ENCODE measurements at regions not wholly inside any gene's neighbourhood (a gene's known extent, or its start where the extent isn't known, plus 50 kb on each side); places are given as distances from the start of the nearest gene placed in this dataset.

DNA sequence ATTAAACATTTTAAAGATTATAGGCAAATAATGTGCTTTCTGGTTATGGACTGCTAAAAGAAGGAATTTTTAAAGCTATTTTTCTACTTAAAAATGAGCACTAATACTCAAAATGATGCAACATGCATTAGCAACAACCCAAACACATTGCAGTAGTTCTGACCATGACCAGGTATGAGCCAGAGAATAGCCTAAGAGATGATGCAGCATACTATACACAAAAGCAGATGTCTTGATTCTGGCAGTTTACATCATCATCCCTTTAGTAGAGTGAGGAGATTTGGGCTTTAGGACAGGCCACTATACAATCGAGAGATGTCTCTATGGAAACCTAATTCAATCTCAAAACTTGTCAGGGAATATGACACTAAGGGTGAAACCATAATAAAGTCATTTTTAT lies 307.1 kb downstream of the PRR16 start:
- TF ChIP-seq, protein P1, sequence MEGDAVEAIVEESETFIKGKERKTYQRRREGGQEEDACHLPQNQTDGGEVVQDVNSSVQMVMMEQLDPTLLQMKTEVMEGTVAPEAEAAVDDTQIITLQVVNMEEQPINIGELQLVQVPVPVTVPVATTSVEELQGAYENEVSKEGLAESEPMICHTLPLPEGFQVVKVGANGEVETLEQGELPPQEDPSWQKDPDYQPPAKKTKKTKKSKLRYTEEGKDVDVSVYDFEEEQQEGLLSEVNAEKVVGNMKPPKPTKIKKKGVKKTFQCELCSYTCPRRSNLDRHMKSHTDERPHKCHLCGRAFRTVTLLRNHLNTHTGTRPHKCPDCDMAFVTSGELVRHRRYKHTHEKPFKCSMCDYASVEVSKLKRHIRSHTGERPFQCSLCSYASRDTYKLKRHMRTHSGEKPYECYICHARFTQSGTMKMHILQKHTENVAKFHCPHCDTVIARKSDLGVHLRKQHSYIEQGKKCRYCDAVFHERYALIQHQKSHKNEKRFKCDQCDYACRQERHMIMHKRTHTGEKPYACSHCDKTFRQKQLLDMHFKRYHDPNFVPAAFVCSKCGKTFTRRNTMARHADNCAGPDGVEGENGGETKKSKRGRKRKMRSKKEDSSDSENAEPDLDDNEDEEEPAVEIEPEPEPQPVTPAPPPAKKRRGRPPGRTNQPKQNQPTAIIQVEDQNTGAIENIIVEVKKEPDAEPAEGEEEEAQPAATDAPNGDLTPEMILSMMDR (IDR thresholded peaks at IDR 0.05) = no peak
- TF ChIP-seq EP300 (IDR thresholded peaks at IDR 0.05; ENCODE audit: borderline replicate concordance in 1 of 2, low read depth in 1 of 2, low read length in 1 of 2) (no peak), TEAD4 (IDR thresholded peaks at IDR 0.05; ENCODE audit: borderline replicate concordance, insufficient read depth) (no peak), TAF1 (IDR thresholded peaks at IDR 0.05; ENCODE audit: borderline replicate concordance, low read depth, low read length) (no peak)
- TF ChIP-seq, protein P2, sequence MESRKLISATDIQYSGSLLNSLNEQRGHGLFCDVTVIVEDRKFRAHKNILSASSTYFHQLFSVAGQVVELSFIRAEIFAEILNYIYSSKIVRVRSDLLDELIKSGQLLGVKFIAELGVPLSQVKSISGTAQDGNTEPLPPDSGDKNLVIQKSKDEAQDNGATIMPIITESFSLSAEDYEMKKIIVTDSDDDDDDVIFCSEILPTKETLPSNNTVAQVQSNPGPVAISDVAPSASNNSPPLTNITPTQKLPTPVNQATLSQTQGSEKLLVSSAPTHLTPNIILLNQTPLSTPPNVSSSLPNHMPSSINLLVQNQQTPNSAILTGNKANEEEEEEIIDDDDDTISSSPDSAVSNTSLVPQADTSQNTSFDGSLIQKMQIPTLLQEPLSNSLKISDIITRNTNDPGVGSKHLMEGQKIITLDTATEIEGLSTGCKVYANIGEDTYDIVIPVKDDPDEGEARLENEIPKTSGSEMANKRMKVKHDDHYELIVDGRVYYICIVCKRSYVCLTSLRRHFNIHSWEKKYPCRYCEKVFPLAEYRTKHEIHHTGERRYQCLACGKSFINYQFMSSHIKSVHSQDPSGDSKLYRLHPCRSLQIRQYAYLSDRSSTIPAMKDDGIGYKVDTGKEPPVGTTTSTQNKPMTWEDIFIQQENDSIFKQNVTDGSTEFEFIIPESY (IDR thresholded peaks at IDR 0.05; ENCODE audit: borderline replicate concordance, low read depth) = no peak

Measured in SK-N-SH (cell line).